ENCODE measurements at regions not wholly inside any gene's neighbourhood (a gene's known extent, or its start where the extent isn't known, plus 50 kb on each side); places are given as distances from the start of the nearest gene placed in this dataset.

DNA sequence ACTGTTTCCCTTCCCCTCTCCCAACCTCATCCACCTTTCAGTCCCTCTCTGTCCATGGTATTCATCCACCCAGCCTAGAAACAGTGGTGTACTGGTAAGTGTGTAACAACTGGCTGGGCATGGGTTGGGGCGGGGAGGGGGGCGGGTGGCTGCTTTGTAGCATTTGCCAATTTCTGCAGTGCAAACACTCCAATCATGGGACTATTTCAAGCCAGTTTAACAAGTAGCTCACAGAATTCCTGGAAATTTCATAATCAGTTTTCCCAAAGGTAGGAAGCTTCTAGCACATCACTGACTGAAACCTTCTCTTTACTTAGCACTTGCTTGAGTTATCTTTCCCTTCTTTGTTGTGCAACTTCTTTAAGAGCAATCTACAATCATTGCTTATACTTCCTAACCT lies 100.8 kb upstream of the WASF3 start:
- H3K27me3 ChIP-seq (ENCODE audit: control insufficient read depth in 3 of 3, insufficient read depth in 3 of 3, low read length in 3 of 3): peaks cover 0 to 5% (median 0%) of the 10 kb centered on the region in 3 donors
- FAIRE-seq: no peak
- no peaks in the 10 kb centered on the region for H3K9me3 ChIP-seq (ENCODE audit: control insufficient read depth in 2 of 2, insufficient read depth in 1 of 2, low read depth in 1 of 2, low read length in 1 of 2)
- no peak overlapping the region for H3K4me3 ChIP-seq (ENCODE audit: low read depth in 1 of 3, low read length in 3 of 3)
- H3K27ac ChIP-seq (ENCODE audit: low read depth in 1 of 3, low read length in 2 of 3): no peak overlapping the region
- peaks cover 0 to 2% (median 0%) of the 10 kb centered on the region in 3 donors for H3K4me1 ChIP-seq (ENCODE audit: control insufficient read depth in 3 of 3, insufficient read depth in 2 of 3, low read depth in 1 of 3, low read length in 2 of 3)
- no peaks in the 10 kb centered on the region for H3K36me3 ChIP-seq (ENCODE audit: control insufficient read depth in 3 of 3, insufficient read depth in 2 of 3, low read depth in 1 of 3, low read length in 3 of 3)
- no peak for DNase-seq
- WGBS, 3 donors: 34 to 71% (median 37%) methylated on average over 2 of the region's 2 CpGs

DNA sequence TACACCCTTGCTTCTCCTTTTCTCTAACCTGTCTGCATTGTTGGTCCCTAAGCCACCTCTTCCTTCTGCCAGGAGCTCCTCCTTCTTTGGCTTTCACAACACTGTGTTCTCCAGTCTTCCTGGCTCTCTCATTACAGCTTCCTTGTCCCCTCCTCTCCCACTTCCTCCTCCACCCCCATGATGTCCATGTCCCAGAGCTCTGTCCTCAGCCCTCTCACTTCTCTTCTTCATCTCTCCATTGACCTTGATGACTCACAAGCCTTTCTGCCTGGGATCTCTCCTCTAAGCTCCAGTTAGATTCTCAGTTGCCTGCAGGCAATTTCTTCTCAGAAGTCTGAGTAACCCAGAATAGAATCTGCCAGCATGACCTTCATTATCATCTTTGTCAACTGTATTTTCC lies 100.3 kb upstream of the WASF3 start:
- peak in 1 of 2 donors; percentile 29 for DNase-seq
- no peak for FAIRE-seq
- no peaks in the 10 kb centered on the region for H3K36me3 ChIP-seq (ENCODE audit: control insufficient read depth in 3 of 3, insufficient read depth in 2 of 3, low read depth in 1 of 3, low read length in 3 of 3)
- peaks cover 0 to 2% (median 0%) of the 10 kb centered on the region in 3 donors for H3K4me1 ChIP-seq (ENCODE audit: control insufficient read depth in 3 of 3, insufficient read depth in 2 of 3, low read depth in 1 of 3, low read length in 2 of 3)
- peaks cover 0 to 5% (median 0%) of the 10 kb centered on the region in 3 donors for H3K27me3 ChIP-seq (ENCODE audit: control insufficient read depth in 3 of 3, insufficient read depth in 3 of 3, low read length in 3 of 3)
- no peak overlapping the region for H3K4me3 ChIP-seq (ENCODE audit: low read depth in 1 of 3, low read length in 3 of 3)
- no peaks in the 10 kb centered on the region for H3K9me3 ChIP-seq (ENCODE audit: control insufficient read depth in 2 of 2, insufficient read depth in 1 of 2, low read depth in 1 of 2, low read length in 1 of 2)
- H3K27ac ChIP-seq (ENCODE audit: low read depth in 1 of 3, low read length in 2 of 3): no peak overlapping the region

DNA sequence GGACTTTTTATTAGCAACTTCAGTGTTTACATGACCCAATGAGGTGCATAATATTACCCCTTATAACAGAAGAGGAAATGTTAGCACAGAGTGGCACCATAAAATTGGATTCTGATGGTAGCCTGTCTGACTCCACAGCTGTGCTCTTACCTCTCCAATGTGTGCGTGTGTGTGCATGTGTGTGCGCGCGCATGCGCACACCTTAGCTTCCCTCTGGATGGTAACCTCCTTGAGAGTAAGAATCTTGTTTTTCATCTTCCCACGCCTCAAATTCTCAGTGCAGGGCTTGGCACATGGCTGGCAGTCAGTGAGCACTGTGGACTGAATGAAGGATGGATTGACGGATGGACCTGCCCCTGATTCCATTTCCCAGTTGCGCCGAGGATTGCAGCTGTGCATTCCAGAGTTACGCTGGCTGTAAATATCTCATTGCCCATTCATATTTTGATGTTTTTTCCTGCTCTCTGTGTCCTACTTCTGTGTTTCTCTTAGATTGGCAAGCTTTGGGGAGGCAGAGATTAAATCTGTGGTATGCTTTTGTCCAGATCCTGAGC lies 99.2 kb upstream of the WASF3 start:
- Histone ChIP-seq H3K4me3 (ENCODE audit: low read depth in 1 of 3, low read length in 3 of 3) (no peak overlapping the region), H3K4me1 (ENCODE audit: control insufficient read depth in 3 of 3, insufficient read depth in 2 of 3, low read depth in 1 of 3, low read length in 2 of 3) (peaks cover 0 to 2% (median 0%) of the 10 kb centered on the region in 3 donors), H3K36me3 (ENCODE audit: control insufficient read depth in 3 of 3, insufficient read depth in 2 of 3, low read depth in 1 of 3, low read length in 3 of 3) (no peaks in the 10 kb centered on the region), H3K27ac (ENCODE audit: low read depth in 1 of 3, low read length in 2 of 3) (no peak overlapping the region), H3K9me3 (ENCODE audit: control insufficient read depth in 2 of 2, insufficient read depth in 1 of 2, low read depth in 1 of 2, low read length in 1 of 2) (no peaks in the 10 kb centered on the region), H3K27me3 (ENCODE audit: control insufficient read depth in 3 of 3, insufficient read depth in 3 of 3, low read length in 3 of 3) (peaks cover 0 to 5% (median 0%) of the 10 kb centered on the region in 3 donors)
- FAIRE-seq: no peak
- WGBS, 3 donors: 77 to 85% (median 82%) methylated on average over 10 of the region's 10 CpGs
- no peak for DNase-seq

DNA sequence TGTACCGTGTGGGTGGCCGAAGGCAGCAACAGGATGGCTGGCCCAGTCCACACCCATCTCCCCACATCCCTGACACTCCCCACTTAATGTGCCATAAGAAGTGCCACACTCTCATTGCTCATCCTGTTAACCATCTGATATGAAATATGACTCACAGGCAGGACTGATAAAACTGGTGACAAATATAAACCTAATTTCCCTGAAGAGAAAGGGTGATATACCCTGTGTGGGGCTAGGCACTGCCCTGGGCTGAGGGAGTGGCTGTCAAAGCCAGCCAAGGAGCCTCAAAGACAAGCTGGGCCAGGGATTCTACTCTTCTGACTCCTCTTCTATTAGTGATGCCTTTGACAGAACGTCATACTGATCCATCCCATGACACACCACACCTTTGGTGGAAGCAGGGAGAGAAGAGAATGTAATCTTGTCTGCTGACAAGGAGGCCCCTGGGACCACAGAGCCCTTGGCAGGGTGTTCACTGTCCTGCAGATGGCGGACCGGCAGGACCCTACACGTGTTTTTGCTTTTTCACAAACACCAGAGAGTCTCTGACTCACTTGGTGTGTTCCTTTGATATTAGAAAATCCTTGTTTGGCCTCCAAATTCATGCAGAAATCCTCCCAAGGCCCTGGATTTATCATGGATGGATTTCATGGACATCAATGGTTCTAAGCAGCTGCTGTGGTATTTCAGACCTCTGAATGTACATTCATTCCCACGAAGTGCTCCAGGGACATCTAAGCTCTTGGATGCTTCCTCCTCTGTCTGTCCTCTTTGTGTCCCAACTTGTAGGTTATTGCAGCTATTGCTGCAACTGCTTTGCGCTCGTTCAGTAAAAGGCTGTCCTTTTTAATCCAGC lies 98.0 kb upstream of the WASF3 start:
- H3K27ac ChIP-seq (ENCODE audit: low read depth in 1 of 3, low read length in 2 of 3): peak overlapping the region in 1 of 3 donors; percentile 2
- H3K36me3 ChIP-seq (ENCODE audit: control insufficient read depth in 3 of 3, insufficient read depth in 2 of 3, low read depth in 1 of 3, low read length in 3 of 3): no peaks in the 10 kb centered on the region
- 58 to 70% (median 65%) methylated on average over 9 of the region's 9 CpGs for WGBS, 3 donors
- H3K4me3 ChIP-seq (ENCODE audit: low read depth in 1 of 3, low read length in 3 of 3): no peak overlapping the region
- H3K27me3 ChIP-seq (ENCODE audit: control insufficient read depth in 3 of 3, insufficient read depth in 3 of 3, low read length in 3 of 3): peaks cover 0 to 5% (median 0%) of the 10 kb centered on the region in 3 donors
- DNase-seq: peak in 1 of 2 donors; percentile 69
- FAIRE-seq: no peak
- H3K4me1 ChIP-seq (ENCODE audit: control insufficient read depth in 3 of 3, insufficient read depth in 2 of 3, low read depth in 1 of 3, low read length in 2 of 3): peaks cover 0 to 2% (median 0%) of the 10 kb centered on the region in 3 donors
- H3K9me3 ChIP-seq (ENCODE audit: control insufficient read depth in 2 of 2, insufficient read depth in 1 of 2, low read depth in 1 of 2, low read length in 1 of 2): no peaks in the 10 kb centered on the region

DNA sequence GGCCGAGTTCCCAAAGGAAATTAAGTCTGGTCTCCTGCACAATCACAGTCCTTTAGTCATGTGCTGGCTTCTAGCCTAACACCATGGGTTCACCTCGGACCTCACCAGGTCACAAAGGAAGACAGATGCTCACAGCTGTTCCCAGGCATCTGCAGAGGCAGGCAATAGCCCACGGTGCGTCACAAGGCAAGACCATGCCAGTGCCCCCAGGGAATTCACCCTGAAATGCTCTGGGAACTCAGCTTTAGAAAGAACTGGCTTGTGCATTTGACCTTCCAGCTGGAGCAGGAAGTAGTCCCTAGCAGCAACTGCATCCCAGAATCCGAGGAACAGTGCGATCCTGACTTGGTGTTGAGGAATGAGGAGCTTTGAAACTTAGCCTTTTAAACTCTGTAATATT lies 96.8 kb upstream of the WASF3 start:
- Histone ChIP-seq H3K4me1 (ENCODE audit: control insufficient read depth in 3 of 3, insufficient read depth in 2 of 3, low read depth in 1 of 3, low read length in 2 of 3) (peaks cover 0 to 2% (median 0%) of the 10 kb centered on the region in 3 donors), H3K9me3 (ENCODE audit: control insufficient read depth in 2 of 2, insufficient read depth in 1 of 2, low read depth in 1 of 2, low read length in 1 of 2) (no peaks in the 10 kb centered on the region), H3K36me3 (ENCODE audit: control insufficient read depth in 3 of 3, insufficient read depth in 2 of 3, low read depth in 1 of 3, low read length in 3 of 3) (no peaks in the 10 kb centered on the region), H3K27ac (ENCODE audit: low read depth in 1 of 3, low read length in 2 of 3) (no peak overlapping the region), H3K4me3 (ENCODE audit: low read depth in 1 of 3, low read length in 3 of 3) (no peak overlapping the region), H3K27me3 (ENCODE audit: control insufficient read depth in 3 of 3, insufficient read depth in 3 of 3, low read length in 3 of 3) (peaks cover 0 to 5% (median 0%) of the 10 kb centered on the region in 3 donors)
- WGBS, 3 donors: 53 to 78% (median 65%) methylated on average over 6 of the region's 6 CpGs
- no peak for DNase-seq
- FAIRE-seq: no peak

DNA sequence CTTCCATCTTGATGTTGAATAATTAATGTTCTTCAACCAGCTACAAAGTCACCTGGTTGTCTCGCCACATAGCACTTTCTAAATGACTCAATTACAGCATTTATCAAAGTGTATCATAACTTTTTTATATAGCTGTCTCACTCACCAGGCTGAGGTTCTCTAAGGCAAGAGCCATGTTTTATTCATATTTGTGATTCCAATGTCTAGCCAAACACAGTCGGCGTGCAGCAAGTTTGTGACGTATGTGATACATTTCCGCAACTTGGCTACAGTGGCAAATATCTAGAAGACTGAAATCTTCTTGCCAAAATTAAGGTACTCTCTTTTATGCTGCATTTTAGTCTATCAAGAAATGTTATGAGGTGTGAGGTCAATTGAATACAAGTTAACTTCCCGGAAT lies 94.2 kb upstream of the WASF3 start:
- FAIRE-seq (no peak), DNase-seq (no peak)
- peaks cover 0 to 2% (median 0%) of the 10 kb centered on the region in 3 donors for H3K4me1 ChIP-seq (ENCODE audit: control insufficient read depth in 3 of 3, insufficient read depth in 2 of 3, low read depth in 1 of 3, low read length in 2 of 3)
- H3K4me3 ChIP-seq (ENCODE audit: low read depth in 1 of 3, low read length in 3 of 3): no peak overlapping the region
- no peaks in the 10 kb centered on the region for H3K9me3 ChIP-seq (ENCODE audit: control insufficient read depth in 2 of 2, insufficient read depth in 1 of 2, low read depth in 1 of 2, low read length in 1 of 2)
- H3K27ac ChIP-seq (ENCODE audit: low read depth in 1 of 3, low read length in 2 of 3): no peak overlapping the region
- WGBS, 3 donors: 81 to 91% (median 89%) methylated on average over 6 of the region's 6 CpGs
- H3K27me3 ChIP-seq (ENCODE audit: control insufficient read depth in 3 of 3, insufficient read depth in 3 of 3, low read length in 3 of 3): peaks cover 0 to 4% (median 2%) of the 10 kb centered on the region in 3 donors
- no peaks in the 10 kb centered on the region for H3K36me3 ChIP-seq (ENCODE audit: control insufficient read depth in 3 of 3, insufficient read depth in 2 of 3, low read depth in 1 of 3, low read length in 3 of 3)

DNA sequence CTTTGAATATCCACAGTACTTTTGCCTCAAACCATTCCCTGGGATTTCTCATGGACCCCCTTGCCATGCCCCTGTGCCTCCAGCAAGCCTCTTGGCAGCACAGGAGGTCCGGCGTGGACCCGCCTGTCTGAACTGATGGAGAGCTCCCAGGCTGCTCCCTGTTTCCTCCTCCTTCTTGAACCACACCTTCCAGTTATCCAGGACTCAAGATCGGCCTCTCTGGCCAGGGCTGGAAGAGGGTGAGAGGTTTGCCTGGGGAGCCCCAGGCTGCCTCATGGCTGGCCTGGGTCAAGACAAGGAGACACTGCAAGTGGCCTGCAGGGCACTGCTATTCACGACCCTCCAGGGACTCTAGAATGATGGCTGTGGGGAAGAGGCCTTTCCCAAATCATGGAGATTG lies 93.6 kb upstream of the WASF3 start:
- H3K4me3 ChIP-seq (ENCODE audit: low read depth in 1 of 3, low read length in 3 of 3): no peak overlapping the region
- H3K27me3 ChIP-seq (ENCODE audit: control insufficient read depth in 3 of 3, insufficient read depth in 3 of 3, low read length in 3 of 3): peaks cover 0 to 4% (median 2%) of the 10 kb centered on the region in 3 donors
- WGBS, 3 donors: 63 to 66% (median 65%) methylated on average over 5 of the region's 5 CpGs
- H3K4me1 ChIP-seq (ENCODE audit: control insufficient read depth in 3 of 3, insufficient read depth in 2 of 3, low read depth in 1 of 3, low read length in 2 of 3): peaks cover 0 to 2% (median 0%) of the 10 kb centered on the region in 3 donors
- H3K36me3 ChIP-seq (ENCODE audit: control insufficient read depth in 3 of 3, insufficient read depth in 2 of 3, low read depth in 1 of 3, low read length in 3 of 3): no peaks in the 10 kb centered on the region
- H3K27ac ChIP-seq (ENCODE audit: low read depth in 1 of 3, low read length in 2 of 3): no peak overlapping the region
- DNase-seq (no peak), FAIRE-seq (no peak)
- no peaks in the 10 kb centered on the region for H3K9me3 ChIP-seq (ENCODE audit: control insufficient read depth in 2 of 2, insufficient read depth in 1 of 2, low read depth in 1 of 2, low read length in 1 of 2)

DNA sequence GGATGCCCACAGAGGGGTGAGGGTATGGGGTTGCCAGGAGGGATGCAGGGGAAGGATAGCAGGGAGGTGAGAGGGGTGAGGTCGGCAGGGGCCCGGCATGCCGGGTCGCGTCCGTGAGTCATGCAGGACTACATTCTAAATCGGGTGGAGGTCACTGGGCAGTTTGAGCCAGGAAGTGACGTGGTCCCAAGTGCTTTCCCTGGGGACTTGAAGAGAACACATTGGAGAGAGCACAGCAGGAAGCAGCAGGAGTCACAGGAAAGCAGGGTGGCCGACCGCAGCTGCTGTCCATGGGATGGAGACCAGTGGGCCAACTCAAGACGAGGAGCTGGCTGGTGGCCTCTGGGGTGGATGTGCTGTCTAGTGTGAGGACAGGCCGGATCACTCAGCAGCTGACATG lies 92.0 kb upstream of the WASF3 start:
- H3K27me3 ChIP-seq (ENCODE audit: control insufficient read depth in 3 of 3, insufficient read depth in 3 of 3, low read length in 3 of 3): peaks cover 0 to 4% (median 2%) of the 10 kb centered on the region in 3 donors
- DNase-seq (no peak), FAIRE-seq (no peak)
- WGBS, 3 donors: 79 to 83% (median 80%) methylated on average over 12 of the region's 12 CpGs
- no peaks in the 10 kb centered on the region for H3K4me1 ChIP-seq (ENCODE audit: control insufficient read depth in 3 of 3, insufficient read depth in 2 of 3, low read depth in 1 of 3, low read length in 2 of 3)
- no peak overlapping the region for H3K4me3 ChIP-seq (ENCODE audit: low read depth in 1 of 3, low read length in 3 of 3)
- H3K27ac ChIP-seq (ENCODE audit: low read depth in 1 of 3, low read length in 2 of 3): no peak overlapping the region
- H3K9me3 ChIP-seq (ENCODE audit: control insufficient read depth in 2 of 2, insufficient read depth in 1 of 2, low read depth in 1 of 2, low read length in 1 of 2): no peaks in the 10 kb centered on the region
- H3K36me3 ChIP-seq (ENCODE audit: control insufficient read depth in 3 of 3, insufficient read depth in 2 of 3, low read depth in 1 of 3, low read length in 3 of 3): no peaks in the 10 kb centered on the region
